Upper lobe of left lung (tissue), 6 donors: ENCODE measurements at regions not wholly inside any gene's neighbourhood (a gene's known extent, or its start where the extent isn't known, plus 50 kb on each side); places are given as distances from the start of the nearest gene placed in this dataset.

Experiments used
- ATAC-seq, 2 donors: fragments of 200-7000 bp; cut with Tn5 transposase; one replicate each; pipeline ENCODE4 v1.9.1; 2022; ENCODE audit warnings: mild to moderate bottlenecking in 2 of 2, moderate library complexity in 2 of 2; ENCODE audit not compliant: low FRiP score in 2 of 2
- DNase-seq, 2 donors: peaks; one replicate each; pipeline ENCODE4 v3.0.0-alpha.2; 2019 to 2020
- H3K27ac ChIP-seq, 4 donors: fragments of 200-600 bp; sonication (generic); one replicate each; pipeline ENCODE4 v1.5.1; 2016 to 2019
- H3K27me3 ChIP-seq, 4 donors: fragments of 200-600 bp; sonication (generic); one replicate each; pipeline ENCODE4 v1.5.1; 2017 to 2019
- H3K36me3 ChIP-seq, 4 donors: fragments of 200-600 bp; sonication (generic); one replicate each; pipeline ENCODE4 v1.5.1; 2016 to 2019
- H3K4me1 ChIP-seq, 4 donors: fragments of 200-600 bp; sonication (generic); one replicate each; pipeline ENCODE4 v1.5.1; 2018 to 2019
- H3K4me3 ChIP-seq, 4 donors: fragments of 200-600 bp; sonication (generic); one replicate each; pipeline ENCODE4 v1.5.1; 2017 to 2019; ENCODE audit warnings: mild to moderate bottlenecking in 2 of 4, moderate library complexity in 1 of 4
- H3K9me3 ChIP-seq, 4 donors: fragments of 200-600 bp; sonication (generic); one replicate each; pipeline ENCODE4 v1.5.1; 2018 to 2019
- CTCF ChIP-seq, 6 experiments: fragments of 450-650 bp in 4 of 6; fragments of 200-600 bp in 2 of 6; sonication (generic) in 2 of 6; IDR thresholded peaks; one replicate each; pipeline ENCODE4 v1.5.1; 2016 to 2019; ENCODE audit warnings: antibody characterized with exemption in 6 of 6
- EP300 ChIP-seq, 4 donors: sonication (generic); formaldehyde crosslinking; IDR thresholded peaks; one replicate each; pipeline ENCODE4 v1.5.1; 2017; ENCODE audit warnings: antibody characterized with exemption in 4 of 4, control low read depth in 2 of 4
- POLR2A ChIP-seq, 4 donors: fragments of 450-650 bp; IDR thresholded peaks; one replicate each; pipeline ENCODE4 v1.5.1; 2016 to 2017; ENCODE audit warnings: antibody characterized with exemption in 4 of 4, mild to moderate bottlenecking in 2 of 4
- POLR2AphosphoS5 ChIP-seq, 2 donors: sonication (generic); formaldehyde crosslinking; IDR thresholded peaks; one replicate each; pipeline ENCODE4 v1.5.1; 2017; ENCODE audit warnings: antibody characterized with exemption in 2 of 2
- WGBS, 2 donors: methylation state at CpG; one replicate each; pipeline ENCODE4 v1.1.5; 2017 to 2018; 5-methylcytosine and 5-hydroxymethylcytosine counted together
- donor health status: DM: no; HTN: no; CAD: no; lungs with moderate emphysema.
- donor health status: DM: no; HTN: yes; CAD: no; lungs with severe emphysema.

GRCh38 chr2:128536925-128537620 lies 218.4 kb upstream of the HS6ST1 start:
- WGBS, 2 donors = 71 to 77% methylated on average over 14 of the region's 14 CpGs
- no peak for TF ChIP-seq POLR2AphosphoS5 (IDR thresholded peaks at IDR 0.05)
- TF ChIP-seq CTCF (IDR thresholded peaks at IDR 0.05) = no peak
- no peak for TF ChIP-seq EP300 (IDR thresholded peaks at IDR 0.05)
- TF ChIP-seq POLR2A (IDR thresholded peaks at IDR 0.05) = no peak
- Histone ChIP-seq H3K4me3 (no peak overlapping the region), H3K27me3 (no peaks in the 10 kb centered on the region), H3K27ac (no peak overlapping the region), H3K36me3 (no peaks in the 10 kb centered on the region), H3K4me1 (no peaks in the 10 kb centered on the region), H3K9me3 (no peaks in the 10 kb centered on the region)
- no peak for DNase-seq
- no peak for ATAC-seq

GRCh38 chr2:128537646-128538045 lies 219.0 kb upstream of the HS6ST1 start:
- H3K27me3 ChIP-seq = no peaks in the 10 kb centered on the region
- no peak for DNase-seq
- ATAC-seq = no peak
- H3K36me3 ChIP-seq = no peaks in the 10 kb centered on the region
- no peaks in the 10 kb centered on the region for H3K4me1 ChIP-seq
- H3K27ac ChIP-seq = no peak overlapping the region
- no peaks in the 10 kb centered on the region for H3K9me3 ChIP-seq
- TF ChIP-seq POLR2A (IDR thresholded peaks at IDR 0.05) (no peak), POLR2AphosphoS5 (IDR thresholded peaks at IDR 0.05) (no peak), EP300 (IDR thresholded peaks at IDR 0.05) (no peak), CTCF (IDR thresholded peaks at IDR 0.05) (no peak)
- no peak overlapping the region for H3K4me3 ChIP-seq

- no peak for ATAC-seq
- Histone ChIP-seq H3K9me3 (no peaks in the 10 kb centered on the region), H3K4me1 (no peaks in the 10 kb centered on the region), H3K27me3 (no peaks in the 10 kb centered on the region), H3K36me3 (no peaks in the 10 kb centered on the region), H3K27ac (no peak overlapping the region), H3K4me3 (no peak overlapping the region)
- DNase-seq = no peak
- TF ChIP-seq POLR2AphosphoS5 (IDR thresholded peaks at IDR 0.05) (no peak), EP300 (IDR thresholded peaks at IDR 0.05) (no peak)
- 95 to 100% methylated on average over 2 of the region's 2 CpGs for WGBS, 2 donors
These were observed 219.7 kb upstream of the HS6ST1 start for GRCh38 chr2:128538396-128538795.

- H3K27me3 ChIP-seq = no peaks in the 10 kb centered on the region
- H3K4me1 ChIP-seq = no peaks in the 10 kb centered on the region
- no peaks in the 10 kb centered on the region for H3K9me3 ChIP-seq
- TF ChIP-seq CTCF (IDR thresholded peaks at IDR 0.05) (no peak), POLR2AphosphoS5 (IDR thresholded peaks at IDR 0.05) (no peak), EP300 (IDR thresholded peaks at IDR 0.05) (no peak)
- H3K4me3 ChIP-seq = no peak overlapping the region
- WGBS, 2 donors = 88 to 98% methylated on average over 3 of the region's 3 CpGs
- no peak overlapping the region for H3K27ac ChIP-seq
- ATAC-seq (no peak), DNase-seq (no peak)
- no peaks in the 10 kb centered on the region for H3K36me3 ChIP-seq
These were observed 222.0 kb upstream of the HS6ST1 start for GRCh38 chr2:128540670-128541069.

GRCh38 chr2:128541448-128541847 lies 222.8 kb upstream of the HS6ST1 start:
- Histone ChIP-seq H3K4me3 (no peak overlapping the region), H3K9me3 (no peaks in the 10 kb centered on the region), H3K27ac (no peak overlapping the region), H3K36me3 (no peaks in the 10 kb centered on the region), H3K4me1 (no peaks in the 10 kb centered on the region), H3K27me3 (no peaks in the 10 kb centered on the region)
- no peak for ATAC-seq
- 72 to 74% methylated on average over 2 of the region's 2 CpGs for WGBS, 2 donors
- no peak for TF ChIP-seq POLR2A (IDR thresholded peaks at IDR 0.05)
- TF ChIP-seq CTCF (IDR thresholded peaks at IDR 0.05) = no peak
- no peak for DNase-seq
